SK-N-DZ (cell line): ENCODE measurements at regions not wholly inside any gene's neighbourhood (a gene's known extent, or its start where the extent isn't known, plus 50 kb on each side); places are given as distances from the start of the nearest gene placed in this dataset.

Experiments
- DNase-seq: peaks from one replicate; pipeline ENCODE4 v3.0.0-alpha.2; 2015; ENCODE audit warnings: low spot score

GRCh38 chr2:12968399-12968798 is 251.7 kb downstream of the TRIB2 start:
- no peak for DNase-seq

- no peak for DNase-seq
Measured at GRCh38 chr2:12970861-12971260, 254.1 kb downstream of the TRIB2 start.

- DNase-seq: no peak
Measured at GRCh38 chr2:12971581-12972365, 255.0 kb downstream of the TRIB2 start.

GRCh38 chr2:12978066-12978835 is 261.5 kb downstream of the TRIB2 start:
- no peak for DNase-seq

GRCh38 chr2:12979066-12979465 is 262.3 kb downstream of the TRIB2 start:
- no peak for DNase-seq

- DNase-seq: no peak
Measured at GRCh38 chr2:12980817-12981216, 264.1 kb downstream of the TRIB2 start.

GRCh38 chr2:12982149-12982584 is 265.4 kb downstream of the TRIB2 start:
- DNase-seq: no peak

GRCh38 chr2:12987246-12987645 is 270.5 kb downstream of the TRIB2 start:
- DNase-seq: no peak

GRCh38 chr2:12988279-12988678 is 271.5 kb downstream of the TRIB2 start:
- DNase-seq: no peak

GRCh38 chr2:12990523-12990922 is 273.8 kb downstream of the TRIB2 start:
- no peak for DNase-seq

GRCh38 chr2:12998685-12999084 is 281.9 kb downstream of the TRIB2 start:
- DNase-seq: no peak

GRCh38 chr2:13000664-13001363 is 284.1 kb downstream of the TRIB2 start:
- no peak for DNase-seq

- DNase-seq: no peak
Measured at GRCh38 chr2:13001408-13001807, 284.7 kb downstream of the TRIB2 start.

- no peak for DNase-seq
Measured at GRCh38 chr2:13002536-13003331, 286.0 kb downstream of the TRIB2 start.

GRCh38 chr2:13003500-13003899 is 286.8 kb downstream of the TRIB2 start:
- DNase-seq: no peak

GRCh38 chr2:13005048-13005447 is 288.3 kb downstream of the TRIB2 start:
- DNase-seq: peak; percentile 78

GRCh38 chr2:13005761-13006335 is 289.1 kb downstream of the TRIB2 start:
- peak; percentile 29 for DNase-seq

- DNase-seq: no peak
Measured at GRCh38 chr2:13006426-13006825, 289.7 kb downstream of the TRIB2 start.

- DNase-seq: peak; percentile 97
Measured at GRCh38 chr2:13006829-13007717, 290.3 kb downstream of the TRIB2 start.

- DNase-seq: no peak
Measured at GRCh38 chr2:13009027-13009642, 292.4 kb downstream of the TRIB2 start.
